Nucleus accumbens (tissue), 56 donors: ENCODE measurements at regions not wholly inside any gene's neighbourhood (a gene's known extent, or its start where the extent isn't known, plus 50 kb on each side); places are given as distances from the start of the nearest gene placed in this dataset.

Source experiments
- DNase-seq, 56 donors: peaks; one replicate each; lab custom pipeline; 2025; lab: John Stamatoyannopoulos, UW

GRCh38 chr12:33323823-33324222 is 115.8 kb downstream of the SYT10 start:
- DNase-seq = no peak

GRCh38 chr12:33322519-33322918 is 117.1 kb downstream of the SYT10 start:
- no peak for DNase-seq

- DNase-seq = no peak
Measured at GRCh38 chr12:33317746-33318145, 121.9 kb downstream of the SYT10 start.

- DNase-seq = no peak
Measured at GRCh38 chr12:33314223-33314622, 125.4 kb downstream of the SYT10 start.

GRCh38 chr12:33313476-33313875 is 126.1 kb downstream of the SYT10 start:
- no peak for DNase-seq

GRCh38 chr12:33310471-33310870 is 129.1 kb downstream of the SYT10 start:
- no peak for DNase-seq

- DNase-seq = no peak
Measured at GRCh38 chr12:33304176-33304575, 135.4 kb downstream of the SYT10 start.

GRCh38 chr12:33296529-33296928 is 143.1 kb downstream of the SYT10 start:
- no peak for DNase-seq

- no peak for DNase-seq
Measured at GRCh38 chr12:33290703-33291102, 148.9 kb downstream of the SYT10 start.

GRCh38 chr12:33283054-33283453 is 156.6 kb downstream of the SYT10 start:
- DNase-seq = no peak

GRCh38 chr12:33277376-33277775 is 162.2 kb downstream of the SYT10 start:
- no peak for DNase-seq

GRCh38 chr12:33267641-33268040 is 172.0 kb downstream of the SYT10 start:
- no peak for DNase-seq

GRCh38 chr12:33265900-33266299 is 173.7 kb downstream of the SYT10 start:
- no peak for DNase-seq

GRCh38 chr12:33265033-33265731 is 174.4 kb downstream of the SYT10 start:
- no peak for DNase-seq

- no peak for DNase-seq
Measured at GRCh38 chr12:33253178-33253577, 186.4 kb downstream of the SYT10 start.

GRCh38 chr12:33251548-33251947 is 188.1 kb downstream of the SYT10 start:
- DNase-seq = no peak

- no peak for DNase-seq
Measured at GRCh38 chr12:33248364-33248763, 191.3 kb downstream of the SYT10 start.

GRCh38 chr12:33247625-33248024 is 192.0 kb downstream of the SYT10 start:
- no peak for DNase-seq

GRCh38 chr12:33245434-33245833 is 194.2 kb downstream of the SYT10 start:
- no peak for DNase-seq

GRCh38 chr12:33226671-33227070 is 212.9 kb downstream of the SYT10 start:
- no peak for DNase-seq

- no peak for DNase-seq
Measured at GRCh38 chr12:33223956-33224355, 215.7 kb downstream of the SYT10 start.

- no peak for DNase-seq
Measured at GRCh38 chr12:33222357-33222756, 217.3 kb downstream of the SYT10 start.

GRCh38 chr12:33205981-33206380 is 233.6 kb downstream of the SYT10 start:
- no peak for DNase-seq
